T47D (cell line): ENCODE measurements at regions not wholly inside any gene's neighbourhood (a gene's known extent, or its start where the extent isn't known, plus 50 kb on each side); places are given as distances from the start of the nearest gene placed in this dataset.

ENCODE experiments used
- DNase-seq, 2 experiments: peaks; one replicate each; pipeline versions ENCODE4 v3.0.0 to v3.0.0-alpha.2; 2011 to 2012; ENCODE audit warnings: low read depth in 1 of 2, low spot score in 1 of 2
- JUND ChIP-seq: IDR thresholded peaks from 2 replicates; pipeline ENCODE4 v1.6.1; 2012; ENCODE audit warnings: low read depth
- in situ Hi-C: cut with HindIII; loops from 2 replicates; pipeline ENCODE4 v1.10.0; 2016; ENCODE audit warnings: low sequenced_read_pairs, low pct_unique_long_range_greater_than_20kb

GRCh38 chr19:56955637-56956216, 115.2 kb upstream of the PEG3 start:
- TF ChIP-seq JUND: no peak
- in situ Hi-C loops: no loop called here
- no peak for DNase-seq

- in situ Hi-C loops: no loop called here
- no peak for TF ChIP-seq JUND
- no peak for DNase-seq
Measured at GRCh38 chr19:56956503-56957226, 116.1 kb upstream of the PEG3 start.

- in situ Hi-C loops: no loop called here
- no peak for DNase-seq
- no peak for TF ChIP-seq JUND
Measured at GRCh38 chr19:56959205-56959604, 118.7 kb upstream of the PEG3 start.

GRCh38 chr19:56960959-56961543, 120.5 kb upstream of the PEG3 start:
- DNase-seq: no peak
- in situ Hi-C loops: no loop called here
- no peak for TF ChIP-seq JUND

GRCh38 chr19:56964410-56964920, 123.9 kb upstream of the PEG3 start:
- TF ChIP-seq JUND: no peak
- in situ Hi-C loops: no loop called here
- no peak for DNase-seq

- no peak for TF ChIP-seq JUND
- in situ Hi-C loops: no loop called here
- DNase-seq: no peak
Measured at GRCh38 chr19:56966225-56966696, 125.7 kb upstream of the PEG3 start.

- TF ChIP-seq JUND: no peak
- in situ Hi-C loops: no loop called here
- DNase-seq: no peak
Measured at GRCh38 chr19:56966697-56967299, 126.3 kb upstream of the PEG3 start.

GRCh38 chr19:56969156-56969555, 128.6 kb upstream of the PEG3 start:
- DNase-seq: no peak
- in situ Hi-C loops: no loop called here
- no peak for TF ChIP-seq JUND

GRCh38 chr19:56969759-56970178, 129.2 kb upstream of the PEG3 start:
- TF ChIP-seq JUND: no peak
- in situ Hi-C loops: no loop called here

GRCh38 chr19:56971230-56971629, 130.7 kb upstream of the PEG3 start:
- in situ Hi-C loops: no loop called here
- peak in 1 of 2 experiments; percentile 6 for DNase-seq
- no peak for TF ChIP-seq JUND

More at GRCh38 chr19:56969759-56970178, 129.2 kb upstream of the PEG3 start:
- no peak for DNase-seq

GRCh38 chr19:56972291-56972841, 131.8 kb upstream of the PEG3 start:
- in situ Hi-C loops: no loop called here
- DNase-seq: no peak
- no peak for TF ChIP-seq JUND

GRCh38 chr19:56973713-56974555, 133.4 kb upstream of the PEG3 start:
- TF ChIP-seq JUND: no peak
- no peak for DNase-seq
- in situ Hi-C loops: no loop called here
